CD14-positive monocyte (primary cell): ENCODE measurements at regions not wholly inside any gene's neighbourhood (a gene's known extent, or its start where the extent isn't known, plus 50 kb on each side); places are given as distances from the start of the nearest gene placed in this dataset.

Experiments used
- DNase-seq, 3 donors: peaks; one replicate each; pipeline ENCODE4 v3.0.0-alpha.2; 2011 to 2022
- H2AFZ ChIP-seq: 2 replicates; pipeline ENCODE4 v1.6.0; 2012; ENCODE audit warnings: mild to moderate bottlenecking, low read depth, low read length, inconsistent platforms; ENCODE audit not compliant: insufficient read depth, poor library complexity, severe bottlenecking
- H3K27ac ChIP-seq, 2 donors: 1 replicate in 1 of 2; 2 replicates in 1 of 2; pipeline ENCODE4 v1.5.1; 2012 to 2013; ENCODE audit warnings: low read length in 2 of 2, control low read depth in 1 of 2, inconsistent platforms in 1 of 2, low read depth in 1 of 2, mild to moderate bottlenecking in 1 of 2
- H3K27me3 ChIP-seq, 2 donors: one replicate each; pipeline versions ENCODE4 v1.6.0 to v1.6.1; 2011 to 2013; ENCODE audit warnings: low read length in 2 of 2; ENCODE audit not compliant: control insufficient read depth in 2 of 2, insufficient read depth in 2 of 2
- H3K36me3 ChIP-seq, 2 donors: replicated peaks in 1 of 2; 1 replicate in 1 of 2; 2 replicates in 1 of 2; pipeline versions ENCODE4 v1.5.1 to v1.6.1; 2012 to 2013; ENCODE audit warnings: low read length in 2 of 2, control low read depth in 1 of 2, inconsistent platforms in 1 of 2, mild to moderate bottlenecking in 1 of 2; ENCODE audit not compliant: insufficient read depth in 2 of 2, control insufficient read depth in 1 of 2
- H3K4me1 ChIP-seq, 2 donors: 1 replicate in 1 of 2; 2 replicates in 1 of 2; pipeline versions ENCODE4 v1.5.1 to v1.6.1; 2012 to 2013; ENCODE audit warnings: low read length in 2 of 2, control low read depth in 1 of 2, inconsistent platforms in 1 of 2, mild to moderate bottlenecking in 1 of 2, moderate library complexity in 1 of 2; ENCODE audit not compliant: insufficient read depth in 2 of 2, control insufficient read depth in 1 of 2
- H3K4me2 ChIP-seq: replicated peaks from 2 replicates; pipeline ENCODE3; 2012; ENCODE audit warnings: low read length, moderate library complexity, mild to moderate bottlenecking; ENCODE audit not compliant: poor library complexity, severe bottlenecking; ENCODE audit errors: extremely low read depth
- H3K4me3 ChIP-seq, 3 experiments: fragments of 200-600 bp in 1 of 3; sonication (generic) in 1 of 3; replicated peaks in 1 of 3; 1 replicate in 2 of 3; 2 replicates in 1 of 3; pipeline ENCODE4 v1.5.1; 2011 to 2013; ENCODE audit warnings: low read length in 3 of 3, mild to moderate bottlenecking in 3 of 3, control low read depth in 2 of 3, low read depth in 2 of 3, inconsistent platforms in 1 of 3, moderate library complexity in 1 of 3
- H3K79me2 ChIP-seq: 2 replicates; pipeline ENCODE4 v1.6.0; 2012; ENCODE audit warnings: mild to moderate bottlenecking, control low read depth, inconsistent platforms, low read length, moderate library complexity; ENCODE audit not compliant: insufficient read depth
- H3K9ac ChIP-seq: 2 replicates; pipeline ENCODE4 v1.6.0; 2017; ENCODE audit warnings: low read length, mild to moderate bottlenecking; ENCODE audit not compliant: insufficient read depth, poor library complexity, severe bottlenecking
- H3K9me3 ChIP-seq, 2 donors: replicated peaks in 1 of 2; 1 replicate in 1 of 2; 2 replicates in 1 of 2; pipeline versions ENCODE4 v1.5.1 to v1.6.1; 2012 to 2013; ENCODE audit warnings: low read length in 2 of 2, control low read depth in 1 of 2; ENCODE audit not compliant: control insufficient read depth in 1 of 2, insufficient read depth in 1 of 2
- H4K20me1 ChIP-seq: 2 replicates; pipeline ENCODE4 v1.6.0; 2012; ENCODE audit warnings: mild to moderate bottlenecking, low read length, control low read depth, moderate library complexity; ENCODE audit not compliant: insufficient read depth
- H3K27ac Mint-ChIP-seq, 7 donors: one replicate each; pipeline ENCODE4 v1.8.0; 2020; ENCODE audit warnings: mild to moderate bottlenecking in 7 of 7, mixed read lengths in 7 of 7, moderate library complexity in 6 of 7, inconsistent platforms in 2 of 7
- H3K27me3 Mint-ChIP-seq, 3 donors: one replicate each; pipeline ENCODE4 v1.8.0; 2021 to 2022; ENCODE audit warnings: low read depth in 3 of 3, mild to moderate bottlenecking in 3 of 3, mixed read lengths in 3 of 3, moderate library complexity in 3 of 3, inconsistent platforms in 1 of 3
- H3K36me3 Mint-ChIP-seq, 2 donors: one replicate each; pipeline ENCODE4 v1.8.0; 2020; ENCODE audit warnings: mixed read lengths in 2 of 2, inconsistent platforms in 1 of 2, mild to moderate bottlenecking in 1 of 2
- H3K4me1 Mint-ChIP-seq: one replicate; pipeline ENCODE4 v1.8.0; 2020; ENCODE audit warnings: mild to moderate bottlenecking, mixed read lengths
- H3K4me3 Mint-ChIP-seq, 2 donors: one replicate each; pipeline ENCODE4 v1.8.0; 2020; ENCODE audit warnings: mild to moderate bottlenecking in 2 of 2, mixed read lengths in 2 of 2, moderate library complexity in 1 of 2
- H3K9me3 Mint-ChIP-seq, 7 donors: one replicate each; pipeline ENCODE4 v1.8.0; 2020 to 2022; ENCODE audit warnings: mixed read lengths in 7 of 7, mild to moderate bottlenecking in 6 of 7, moderate library complexity in 6 of 7, inconsistent platforms in 2 of 7
- WGBS: methylation state at CpG from one replicate; pipeline ENCODE4 v1.1.5; 2013; ENCODE audit warnings: missing lambda C conversion rate; ENCODE audit not compliant: insufficient coverage; 5-methylcytosine and 5-hydroxymethylcytosine counted together
- intact Hi-C, 2 donors: fragments of 100-400 bp; cut with micrococcal nuclease; formaldehyde crosslinking; loops; one replicate each; pipeline versions ENCODE4 v1.15.0 to v1.15.1; 2023
- TF ChIP-seq, protein P1 (sequence below): fragments of 200-600 bp; IDR thresholded peaks from one replicate; pipeline ENCODE4 v1.8.0; 2022; ENCODE audit warnings: antibody characterized with exemption, mild to moderate bottlenecking

- H3K79me2 ChIP-seq: peaks cover 48% of the 10 kb centered on the region
- H2AFZ ChIP-seq: no peak overlapping the region
- H3K27ac Mint-ChIP-seq: no peak overlapping the region
Observed at GRCh38 chr6:143616741-143617140, 61.0 kb upstream of the PHACTR2 start.

DNA sequence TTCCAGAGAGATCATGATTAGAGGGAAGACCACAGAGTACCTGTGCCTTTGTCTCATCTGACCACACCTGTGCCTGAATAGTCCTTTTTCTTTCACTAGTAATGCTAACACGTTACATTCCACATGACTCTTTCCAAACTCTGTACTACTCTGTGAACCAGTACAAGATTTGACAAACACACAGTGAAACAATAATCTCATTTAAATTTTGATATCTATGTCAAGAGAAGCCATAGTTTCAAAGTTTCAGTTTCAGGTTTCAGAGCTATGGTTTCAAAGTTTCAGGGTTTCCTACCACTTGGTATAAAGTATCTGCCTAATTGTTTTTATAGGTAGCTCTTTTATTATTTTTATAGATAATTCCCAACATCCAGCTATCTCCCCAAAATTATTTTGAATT lies 62.0 kb upstream of the PHACTR2 start:
- Mint-ChIP-seq H3K4me1 (peaks cover 30% of the 10 kb centered on the region), H3K27ac (no peak overlapping the region), H3K4me3 (no peak overlapping the region), H3K27me3 (peaks cover 0 to 1% (median 0%) of the 10 kb centered on the region in 3 donors), H3K9me3 (peaks cover 0 to 5% (median 0%) of the 10 kb centered on the region in 7 donors), H3K36me3 (peaks cover 0 to 4% of the 10 kb centered on the region in 2 donors)
- Histone ChIP-seq H2AFZ (no peak overlapping the region), H3K4me1 (peaks cover 23 to 28% of the 10 kb centered on the region in 2 donors), H3K4me3 (no peak overlapping the region), H4K20me1 (peaks cover 26% of the 10 kb centered on the region), H3K4me2 (no peak overlapping the region), H3K79me2 (peaks cover 48% of the 10 kb centered on the region), H3K9ac (no peak overlapping the region), H3K27ac (no peak overlapping the region), H3K9me3 (no peaks in the 10 kb centered on the region), H3K36me3 (no peaks in the 10 kb centered on the region), H3K27me3 (no peaks in the 10 kb centered on the region)
- intact Hi-C loops: no loop called here
- no CpG with 5 or more reads among the region's 1 CpG for WGBS
- TF ChIP-seq, protein P1, sequence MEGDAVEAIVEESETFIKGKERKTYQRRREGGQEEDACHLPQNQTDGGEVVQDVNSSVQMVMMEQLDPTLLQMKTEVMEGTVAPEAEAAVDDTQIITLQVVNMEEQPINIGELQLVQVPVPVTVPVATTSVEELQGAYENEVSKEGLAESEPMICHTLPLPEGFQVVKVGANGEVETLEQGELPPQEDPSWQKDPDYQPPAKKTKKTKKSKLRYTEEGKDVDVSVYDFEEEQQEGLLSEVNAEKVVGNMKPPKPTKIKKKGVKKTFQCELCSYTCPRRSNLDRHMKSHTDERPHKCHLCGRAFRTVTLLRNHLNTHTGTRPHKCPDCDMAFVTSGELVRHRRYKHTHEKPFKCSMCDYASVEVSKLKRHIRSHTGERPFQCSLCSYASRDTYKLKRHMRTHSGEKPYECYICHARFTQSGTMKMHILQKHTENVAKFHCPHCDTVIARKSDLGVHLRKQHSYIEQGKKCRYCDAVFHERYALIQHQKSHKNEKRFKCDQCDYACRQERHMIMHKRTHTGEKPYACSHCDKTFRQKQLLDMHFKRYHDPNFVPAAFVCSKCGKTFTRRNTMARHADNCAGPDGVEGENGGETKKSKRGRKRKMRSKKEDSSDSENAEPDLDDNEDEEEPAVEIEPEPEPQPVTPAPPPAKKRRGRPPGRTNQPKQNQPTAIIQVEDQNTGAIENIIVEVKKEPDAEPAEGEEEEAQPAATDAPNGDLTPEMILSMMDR: no peak
- DNase-seq: no peak

More at GRCh38 chr6:143616741-143617140, 61.0 kb upstream of the PHACTR2 start:
- Mint-ChIP-seq H3K4me3 (no peak overlapping the region), H3K4me1 (peaks cover 30% of the 10 kb centered on the region), H3K9me3 (peaks cover 0 to 3% (median 0%) of the 10 kb centered on the region in 7 donors), H3K36me3 (peaks cover 2 to 4% of the 10 kb centered on the region in 2 donors), H3K27me3 (peaks cover 0 to 1% (median 0%) of the 10 kb centered on the region in 3 donors)
- no peak for DNase-seq
- WGBS: 65% methylated on average over 6 of the region's 7 CpGs
- Histone ChIP-seq H3K36me3 (no peaks in the 10 kb centered on the region), H3K4me1 (peaks cover 24 to 30% of the 10 kb centered on the region in 2 donors), H3K9ac (no peak overlapping the region), H3K27me3 (no peaks in the 10 kb centered on the region), H3K4me2 (no peak overlapping the region), H4K20me1 (peaks cover 29% of the 10 kb centered on the region), H3K27ac (no peak overlapping the region), H3K4me3 (no peak overlapping the region), H3K9me3 (no peaks in the 10 kb centered on the region)
- TF ChIP-seq, protein P1: no peak
- intact Hi-C loops: no loop called here
